PFSK-1 (cell line): ENCODE measurements at regions not wholly inside any gene's neighbourhood (a gene's known extent, or its start where the extent isn't known, plus 50 kb on each side); places are given as distances from the start of the nearest gene placed in this dataset.

Experiments used
- FOXP2 ChIP-seq: optimal IDR thresholded peaks from 2 replicates; pipeline ENCODE3; 2011; ENCODE audit warnings: borderline replicate concordance, control low read depth, inconsistent platforms; ENCODE audit not compliant: insufficient read depth; ENCODE audit errors: extremely low read length, extremely low read depth
- POLR2AphosphoS5 ChIP-seq: IDR thresholded peaks from 2 replicates; pipeline ENCODE4 v1.6.1; 2012; ENCODE audit warnings: low read depth, mild to moderate bottlenecking, control low read depth, low read length, moderate library complexity
- REST ChIP-seq, 2 experiments: IDR thresholded peaks; 2 replicates each; pipeline versions ENCODE4 v1.6.1 to v1.8.0; 2011 to 2012; ENCODE audit warnings: low read depth in 2 of 2, low read length in 2 of 2, control low read depth in 1 of 2, inconsistent platforms in 1 of 2, mild to moderate bottlenecking in 1 of 2, moderate library complexity in 1 of 2; ENCODE audit not compliant: insufficient read depth in 1 of 2
- SIN3A ChIP-seq: IDR thresholded peaks from 2 replicates; pipeline ENCODE4 v1.6.1; 2012; ENCODE audit warnings: mild to moderate bottlenecking, low read length, moderate library complexity, borderline replicate concordance; ENCODE audit not compliant: insufficient read depth
- TAF1 ChIP-seq: IDR thresholded peaks from 2 replicates; pipeline ENCODE4 v1.6.1; 2012; ENCODE audit warnings: low read length, control low read depth, borderline replicate concordance; ENCODE audit not compliant: insufficient read depth

- no peak for TF ChIP-seq POLR2AphosphoS5
- TF ChIP-seq FOXP2, result no peak
- TF ChIP-seq TAF1, result no peak
These were observed 167.5 kb upstream of the DPYD start for GRCh38 chr1:98088381-98088780.

- TF ChIP-seq TAF1 (no peak), REST (IDR thresholded peaks at IDR 0.05; ENCODE audit: insufficient read depth in 1 of 2, low read depth in 2 of 2, low read length in 2 of 2) (peak in 1 of 2 experiments; percentile 24; a peak in 1 of 4 replicates), SIN3A (no peak)
These were observed 166.1 kb upstream of the DPYD start for GRCh38 chr1:98086796-98087441.

GRCh38 chr1:98086156-98086555 is 165.3 kb upstream of the DPYD start:
- TF ChIP-seq SIN3A (no peak), FOXP2 (no peak), REST (IDR thresholded peaks at IDR 0.05; ENCODE audit: insufficient read depth in 1 of 2, low read depth in 2 of 2, low read length in 2 of 2) (no peak), POLR2AphosphoS5 (no peak), TAF1 (no peak)

- TF ChIP-seq SIN3A (no peak), TAF1 (no peak)
These were observed 163.4 kb upstream of the DPYD start for GRCh38 chr1:98084188-98084587.

GRCh38 chr1:98081944-98082343 is 161.1 kb upstream of the DPYD start:
- TF ChIP-seq FOXP2 (no peak), SIN3A (no peak), POLR2AphosphoS5 (no peak), REST (IDR thresholded peaks at IDR 0.05; ENCODE audit: insufficient read depth in 1 of 2, low read depth in 2 of 2, low read length in 2 of 2) (no peak), TAF1 (no peak)

- TF ChIP-seq SIN3A (no peak), POLR2AphosphoS5 (no peak), TAF1 (no peak), REST (IDR thresholded peaks at IDR 0.05; ENCODE audit: insufficient read depth in 1 of 2, low read depth in 2 of 2, low read length in 2 of 2) (no peak), FOXP2 (no peak)
These were observed 157.8 kb upstream of the DPYD start for GRCh38 chr1:98078596-98078995.
